Mesothelial cell of epicardium (in vitro differentiated cells): ENCODE measurements at regions not wholly inside any gene's neighbourhood (a gene's known extent, or its start where the extent isn't known, plus 50 kb on each side); places are given as distances from the start of the nearest gene placed in this dataset.

Experiments used
- DNase-seq, 2 experiments: peaks; one replicate each; pipeline ENCODE4 v3.0.0; 2021; ENCODE audit warnings: low spot score in 2 of 2; ENCODE audit not compliant: unreplicated experiment in 2 of 2
- H3K27ac Mint-ChIP-seq: 2 replicates; pipeline ENCODE4 v1.8.0; 2021; ENCODE audit warnings: mixed read lengths
- H3K27me3 Mint-ChIP-seq: 2 replicates; pipeline ENCODE4 v1.8.0; 2021; ENCODE audit warnings: low read depth, mixed read lengths
- H3K36me3 Mint-ChIP-seq: 2 replicates; pipeline ENCODE4 v1.8.0; 2021; ENCODE audit warnings: mixed read lengths
- H3K4me1 Mint-ChIP-seq: 2 replicates; pipeline ENCODE4 v1.8.0; 2021; ENCODE audit warnings: mixed read lengths
- H3K4me3 Mint-ChIP-seq: 2 replicates; pipeline ENCODE4 v1.8.0; 2021; ENCODE audit warnings: mild to moderate bottlenecking, moderate library complexity, mixed read lengths
- H3K9me3 Mint-ChIP-seq: 2 replicates; pipeline ENCODE4 v1.8.0; 2021; ENCODE audit warnings: mixed read lengths
- CTCF ChIP-seq: fragments of 200-600 bp; sonication (generic); IDR thresholded peaks from one replicate; pipeline ENCODE4 v1.5.0; 2021; ENCODE audit warnings: antibody characterized with exemption; ENCODE audit not compliant: unreplicated experiment

GRCh38 chr13:99777873-99778272 lies 193.7 kb downstream of the ZIC5 start:
- Mint-ChIP-seq H3K4me3 (no peak overlapping the region), H3K9me3 (peaks cover 11% of the 10 kb centered on the region), H3K27ac (no peak overlapping the region), H3K36me3 (peaks cover 6% of the 10 kb centered on the region), H3K27me3 (no peaks in the 10 kb centered on the region), H3K4me1 (peaks cover 11% of the 10 kb centered on the region)
- DNase-seq: no peak
- TF ChIP-seq CTCF: no peak

GRCh38 chr13:99774644-99775043 lies 196.9 kb downstream of the ZIC5 start:
- no peak for TF ChIP-seq CTCF
- H3K4me1 Mint-ChIP-seq: peaks cover 13% of the 10 kb centered on the region
- H3K4me3 Mint-ChIP-seq: no peak overlapping the region
- H3K27ac Mint-ChIP-seq: no peak overlapping the region
- no peaks in the 10 kb centered on the region for H3K27me3 Mint-ChIP-seq
- no peaks in the 10 kb centered on the region for H3K9me3 Mint-ChIP-seq
- DNase-seq: no peak
- no peaks in the 10 kb centered on the region for H3K36me3 Mint-ChIP-seq

DNA sequence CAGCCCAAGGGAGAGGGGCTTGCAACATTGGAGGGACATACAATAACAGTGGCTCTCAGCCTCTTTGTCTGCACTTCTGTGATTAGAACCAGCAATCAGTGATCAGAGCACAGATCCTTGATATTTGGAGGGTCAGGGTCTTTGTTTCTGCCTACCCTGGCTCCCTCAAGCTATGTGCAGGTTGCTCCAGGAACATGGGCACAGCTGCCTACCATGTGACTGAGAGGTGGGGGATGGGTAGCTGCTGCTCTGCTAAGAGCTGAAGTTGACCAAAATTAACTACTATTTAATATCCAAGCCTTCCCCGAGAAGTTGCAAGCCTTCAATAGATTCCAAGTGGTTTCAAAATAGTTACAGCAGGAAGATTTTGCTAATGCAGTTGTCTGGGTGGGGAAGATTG lies 202.6 kb downstream of the ZIC5 start:
- no peak overlapping the region for H3K27ac Mint-ChIP-seq
- DNase-seq: no peak
- H3K4me1 Mint-ChIP-seq: peaks cover 2% of the 10 kb centered on the region
- no peak for TF ChIP-seq CTCF
- H3K36me3 Mint-ChIP-seq: peaks cover 10% of the 10 kb centered on the region
- peaks cover 32% of the 10 kb centered on the region for H3K9me3 Mint-ChIP-seq
- no peak overlapping the region for H3K4me3 Mint-ChIP-seq
- H3K27me3 Mint-ChIP-seq: no peaks in the 10 kb centered on the region

GRCh38 chr13:99766641-99767045 lies 204.9 kb downstream of the ZIC5 start:
- H3K9me3 Mint-ChIP-seq: peaks cover 53% of the 10 kb centered on the region
- H3K36me3 Mint-ChIP-seq: peaks cover 15% of the 10 kb centered on the region
- no peak for TF ChIP-seq CTCF
- no peaks in the 10 kb centered on the region for H3K27me3 Mint-ChIP-seq
- H3K4me3 Mint-ChIP-seq: no peak overlapping the region
- no peak for DNase-seq
- H3K4me1 Mint-ChIP-seq: peaks cover 2% of the 10 kb centered on the region
- H3K27ac Mint-ChIP-seq: no peak overlapping the region

DNA sequence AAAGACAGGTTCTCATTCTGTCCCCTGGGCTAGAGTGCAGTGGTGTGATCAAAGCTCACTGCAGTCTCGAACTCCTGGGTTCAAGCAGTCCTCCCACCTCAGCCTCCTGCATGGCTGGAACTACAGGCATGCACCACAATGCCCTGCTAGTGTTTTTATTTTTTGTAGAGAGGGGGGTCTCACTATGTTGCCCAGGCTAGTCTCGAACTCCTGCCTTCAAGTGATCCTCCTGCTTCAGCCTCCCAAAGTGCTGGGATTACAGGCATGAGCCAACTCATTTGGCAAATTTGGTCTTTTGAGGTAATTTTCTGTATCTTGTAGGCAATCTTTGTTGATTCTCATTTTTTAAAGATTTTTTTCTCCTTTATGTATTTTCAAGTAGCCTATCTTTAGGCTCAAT lies 205.7 kb downstream of the ZIC5 start:
- no peak overlapping the region for H3K4me3 Mint-ChIP-seq

More for the DNA sequence above, 205.7 kb downstream of the ZIC5 start:
- DNase-seq: no peak
- Mint-ChIP-seq H3K27ac (no peak overlapping the region), H3K4me1 (no peaks in the 10 kb centered on the region), H3K36me3 (peaks cover 16% of the 10 kb centered on the region), H3K27me3 (no peaks in the 10 kb centered on the region), H3K9me3 (peaks cover 60% of the 10 kb centered on the region)
- no peak for TF ChIP-seq CTCF
